Panc1 (cell line): ENCODE measurements at regions not wholly inside any gene's neighbourhood (a gene's known extent, or its start where the extent isn't known, plus 50 kb on each side); places are given as distances from the start of the nearest gene placed in this dataset.

ENCODE experiments used
- ATAC-seq: fragments of 200-7000 bp; cut with Tn5 transposase; 2 replicates; pipeline ENCODE4 v1.9.1; 2020; ENCODE audit warnings: mild to moderate bottlenecking, moderate library complexity
- BruUV-seq: library from RNA; stranded (reverse); fragments of 400-500 nt; replicated peaks from 2 replicates; lab custom pipeline; 2021; lab: Mats Ljungman, UMichigan
- CTCF ChIA-PET: fragments of 300-600 bp; sonication (Branson Sonifier 250); formaldehyde crosslinking; loops from one replicate; lab custom pipeline; 2022; ENCODE audit warnings: antibody characterized with exemption; lab: Charles Lee
- POLR2A ChIA-PET: fragments of 300-600 bp; sonication (Branson Sonifier 250); formaldehyde crosslinking; loops from one replicate; lab custom pipeline; 2022; ENCODE audit warnings: antibody characterized with exemption; lab: Charles Lee
- DNase-seq: peaks from one replicate; pipeline ENCODE4 v3.0.0-alpha.2; 2010; ENCODE audit warnings: low read depth, low spot score
- H3K27ac ChIP-seq: 2 replicates; pipeline ENCODE4 v1.5.1; 2011; ENCODE audit warnings: mild to moderate bottlenecking, low read length, inconsistent platforms
- H3K27me3 ChIP-seq: fragments of 200-500 bp; sonication (Bioruptor generic); 2 replicates; pipeline ENCODE4 v1.6.0; 2014; ENCODE audit warnings: low read length, inconsistent platforms; ENCODE audit not compliant: control insufficient read depth, insufficient read depth
- H3K36me3 ChIP-seq: fragments of 200-500 bp; sonication (Bioruptor generic); 2 replicates; pipeline ENCODE4 v1.5.1; 2014; ENCODE audit warnings: inconsistent platforms, mild to moderate bottlenecking, low read length, moderate library complexity; ENCODE audit not compliant: control insufficient read depth, insufficient read depth
- H3K4me1 ChIP-seq: 2 replicates; pipeline ENCODE4 v1.5.1; 2011; ENCODE audit warnings: inconsistent platforms, mild to moderate bottlenecking, low read length, moderate library complexity; ENCODE audit not compliant: control insufficient read depth, insufficient read depth
- H3K4me3 ChIP-seq, 2 experiments: 2 replicates each; pipeline ENCODE4 v1.5.1; 2011 to 2012; ENCODE audit warnings: low read depth in 2 of 2, low read length in 2 of 2, mild to moderate bottlenecking in 2 of 2, inconsistent platforms in 1 of 2, moderate library complexity in 1 of 2
- H3K9me3 ChIP-seq: fragments of 200-500 bp; sonication (Bioruptor generic); 2 replicates; pipeline ENCODE4 v1.5.1; 2014; ENCODE audit warnings: low read depth, mild to moderate bottlenecking, inconsistent platforms, low read length, moderate library complexity; ENCODE audit not compliant: control insufficient read depth, insufficient read depth
- CTCF ChIP-seq: fragments of 450-650 bp; IDR thresholded peaks from 2 replicates; pipeline ENCODE4 v1.5.1; 2017; ENCODE audit warnings: mild to moderate bottlenecking
- POLR2AphosphoS5 ChIP-seq: IDR thresholded peaks from 2 replicates; pipeline ENCODE4 v1.6.1; 2012; ENCODE audit warnings: mild to moderate bottlenecking, low read depth, low read length, moderate library complexity
- REST ChIP-seq, 2 experiments: IDR thresholded peaks; 2 replicates each; pipeline ENCODE4 v1.6.1; 2011 to 2012; ENCODE audit warnings: low read depth in 2 of 2, control low read depth in 1 of 2, low read length in 1 of 2, mild to moderate bottlenecking in 1 of 2, moderate library complexity in 1 of 2; ENCODE audit not compliant: insufficient read depth in 1 of 2
- SIN3A ChIP-seq: IDR thresholded peaks from 2 replicates; pipeline ENCODE4 v1.6.1; 2012; ENCODE audit warnings: low read depth, mild to moderate bottlenecking, low read length, moderate library complexity, borderline replicate concordance; ENCODE audit not compliant: insufficient read depth
- TCF7L2 ChIP-seq: IDR thresholded peaks from 2 replicates; pipeline ENCODE4 v1.6.1; 2011; ENCODE audit warnings: mild to moderate bottlenecking, low read depth, low read length, inconsistent platforms
- in situ Hi-C: cut with HindIII; loops from 2 replicates; pipeline ENCODE4 v1.10.0; 2016; ENCODE audit warnings: low sequenced_read_pairs, low pct_unique_long_range_greater_than_20kb
- intact Hi-C: fragments of 100-400 bp; cut with micrococcal nuclease; formaldehyde crosslinking; loops from one replicate; pipeline ENCODE4 v1.10.0; 2022; ENCODE audit not compliant: unreplicated experiment

DNA sequence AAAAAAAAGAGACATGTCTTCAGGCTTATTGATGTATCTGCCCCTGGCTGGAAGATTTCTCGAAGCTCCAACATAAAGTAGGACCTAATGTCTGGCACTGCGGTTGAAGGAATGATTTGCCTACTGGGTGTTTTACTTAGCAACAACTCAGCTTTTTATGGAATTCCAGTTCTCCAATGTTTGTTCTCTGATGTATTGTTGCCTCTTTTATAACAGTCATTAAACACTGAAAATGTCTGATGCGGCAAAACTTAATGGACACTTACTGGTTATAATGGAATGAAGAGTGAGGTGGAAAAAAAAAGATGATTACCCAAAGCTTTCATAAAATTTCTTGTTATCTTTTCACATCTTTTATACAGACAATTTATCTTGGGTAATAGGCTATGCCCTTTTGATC, 75.6 kb upstream of the ZFP42 start:
- H3K27ac ChIP-seq = no peak overlapping the region
- in situ Hi-C loops = no loop called here
- CTCF ChIA-PET = no interaction called here

DNA sequence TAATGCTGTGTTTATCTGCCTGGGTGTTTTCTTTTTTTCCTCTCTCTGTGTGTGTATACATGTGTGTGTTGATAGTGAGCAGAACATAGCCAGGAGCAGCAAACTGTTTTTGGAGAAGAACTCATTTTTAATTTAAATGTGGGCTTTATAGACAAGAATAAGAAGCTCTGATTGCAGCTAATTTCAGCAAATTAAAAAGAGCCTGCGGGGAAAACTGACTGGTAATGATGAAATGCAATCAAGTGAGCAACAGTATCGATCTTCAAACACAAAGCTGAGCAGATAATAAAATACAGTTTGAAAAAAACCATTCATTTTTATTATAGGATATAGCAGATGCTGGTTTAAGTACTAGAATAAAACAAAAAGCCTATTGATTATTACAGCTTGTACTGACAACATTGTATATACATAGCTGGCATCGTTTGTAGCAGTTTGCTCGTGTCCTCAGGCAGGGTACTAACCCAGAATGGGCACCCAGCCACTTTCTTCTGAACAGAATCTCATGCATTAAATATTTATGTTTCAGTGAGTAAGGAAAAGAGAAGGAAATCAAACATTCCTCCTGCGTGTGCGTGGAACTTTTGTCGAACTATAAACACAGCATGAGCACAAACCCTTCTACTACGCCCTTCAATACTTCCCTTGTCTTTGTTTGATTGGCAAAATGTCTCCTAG, 73.5 kb upstream of the ZFP42 start:
- Histone ChIP-seq H3K4me1 (no peaks in the 10 kb centered on the region), H3K9me3 (no peaks in the 10 kb centered on the region), H3K36me3 (no peaks in the 10 kb centered on the region), H3K27ac (no peak overlapping the region), H3K4me3 (no peak overlapping the region), H3K27me3 (no peaks in the 10 kb centered on the region)
- no peak for DNase-seq
- ChIA-PET CTCF (no interaction called here), POLR2A (no interaction called here)
- in situ Hi-C loops = no loop called here
- ATAC-seq = no peak
- intact Hi-C loops = no loop called here
- TF ChIP-seq SIN3A (no peak), CTCF (no peak), TCF7L2 (no peak), POLR2AphosphoS5 (no peak), REST (IDR thresholded peaks at IDR 0.05; ENCODE audit: insufficient read depth in 1 of 2, low read depth in 2 of 2, low read length in 1 of 2) (no peak)
- BruUV-seq = no TSS peak

More for the DNA sequence above, 75.6 kb upstream of the ZFP42 start:
- H3K9me3 ChIP-seq = no peaks in the 10 kb centered on the region
- POLR2A ChIA-PET = no interaction called here
- no peaks in the 10 kb centered on the region for H3K36me3 ChIP-seq
- no peak for DNase-seq
- intact Hi-C loops = no loop called here
- no peak for ATAC-seq
- H3K27me3 ChIP-seq = no peaks in the 10 kb centered on the region
- no peak for TF ChIP-seq CTCF
- TF ChIP-seq TCF7L2 = no peak
- TF ChIP-seq POLR2AphosphoS5 = no peak
- no peak for TF ChIP-seq REST (IDR thresholded peaks at IDR 0.05; ENCODE audit: insufficient read depth in 1 of 2, low read depth in 2 of 2, low read length in 1 of 2)
- no peak for TF ChIP-seq SIN3A
- BruUV-seq = no TSS peak
- H3K4me1 ChIP-seq = no peaks in the 10 kb centered on the region
- no peak overlapping the region for H3K4me3 ChIP-seq
